SK-N-SH (cell line): ENCODE measurements at regions not wholly inside any gene's neighbourhood (a gene's known extent, or its start where the extent isn't known, plus 50 kb on each side); places are given as distances from the start of the nearest gene placed in this dataset.

Experiments
- CTCF ChIP-seq: fragments of 200-600 bp; sonication (generic); IDR thresholded peaks from 2 replicates; pipeline ENCODE4 v1.6.1; 2017; ENCODE audit warnings: antibody characterized with exemption, mild to moderate bottlenecking, moderate library complexity
- REST ChIP-seq: IDR thresholded peaks from 2 replicates; pipeline ENCODE4 v1.6.1; 2012; ENCODE audit warnings: mild to moderate bottlenecking, low read depth, low read length, moderate library complexity

- no peak for TF ChIP-seq REST
- TF ChIP-seq CTCF: no peak
Observed at GRCh38 chr15:61654002-61654740, 406.1 kb downstream of the VPS13C start.
